Activated CD4-positive, alpha-beta T cell treated with anti-CD3 and anti-CD28 coated beads, Interleukin-2, amount 50 U/mL, for 48 hours (primary cell): ENCODE measurements at regions not wholly inside any gene's neighbourhood (a gene's known extent, or its start where the extent isn't known, plus 50 kb on each side); places are given as distances from the start of the nearest gene placed in this dataset.
"Not testable (repeated sequence)": the region's sequence is repeated elsewhere in the genome, so short reads cannot be mapped to it uniquely, and the experiment has no call there.

Source experiments
- DNase-seq, 2 experiments: peaks; one replicate each; pipeline ENCODE4 v3.0.0-alpha.2; 2020

GRCh38 chrX:139198936-139199335, 331.6 kb upstream of the F9 start:
- no peak for DNase-seq

- DNase-seq, result no peak
Measured at GRCh38 chrX:139196890-139197289, 333.6 kb upstream of the F9 start.

- DNase-seq, result no peak
Measured at GRCh38 chrX:139194571-139195280, 335.8 kb upstream of the F9 start.

DNA sequence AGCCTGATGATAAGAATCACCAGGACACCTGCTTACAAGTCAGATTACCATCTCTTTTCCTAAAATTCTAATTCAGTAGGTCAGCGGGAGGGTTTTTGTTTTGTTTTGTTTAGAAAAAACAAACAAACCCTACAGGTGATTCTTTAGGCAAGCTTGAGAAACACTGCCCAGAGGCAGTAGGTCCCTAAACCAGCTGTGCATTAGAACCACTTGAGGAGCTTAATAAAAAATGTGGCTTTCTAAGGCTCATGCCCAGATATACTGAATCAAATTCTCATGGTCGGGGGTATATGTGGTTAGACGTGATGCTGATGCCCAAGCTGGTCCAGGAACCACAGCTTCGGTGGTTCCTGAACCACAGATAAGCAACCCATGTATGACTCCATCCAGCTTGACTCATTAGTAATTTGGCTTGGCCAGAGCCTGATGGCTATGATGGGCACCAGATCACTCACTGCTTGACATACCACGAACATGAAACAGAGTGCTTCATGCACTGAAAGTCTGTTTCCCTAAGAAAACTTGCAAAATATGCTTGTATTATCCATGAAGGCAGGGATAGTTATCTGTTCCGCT, 338.1 kb upstream of the F9 start:
- DNase-seq, result no peak

DNA sequence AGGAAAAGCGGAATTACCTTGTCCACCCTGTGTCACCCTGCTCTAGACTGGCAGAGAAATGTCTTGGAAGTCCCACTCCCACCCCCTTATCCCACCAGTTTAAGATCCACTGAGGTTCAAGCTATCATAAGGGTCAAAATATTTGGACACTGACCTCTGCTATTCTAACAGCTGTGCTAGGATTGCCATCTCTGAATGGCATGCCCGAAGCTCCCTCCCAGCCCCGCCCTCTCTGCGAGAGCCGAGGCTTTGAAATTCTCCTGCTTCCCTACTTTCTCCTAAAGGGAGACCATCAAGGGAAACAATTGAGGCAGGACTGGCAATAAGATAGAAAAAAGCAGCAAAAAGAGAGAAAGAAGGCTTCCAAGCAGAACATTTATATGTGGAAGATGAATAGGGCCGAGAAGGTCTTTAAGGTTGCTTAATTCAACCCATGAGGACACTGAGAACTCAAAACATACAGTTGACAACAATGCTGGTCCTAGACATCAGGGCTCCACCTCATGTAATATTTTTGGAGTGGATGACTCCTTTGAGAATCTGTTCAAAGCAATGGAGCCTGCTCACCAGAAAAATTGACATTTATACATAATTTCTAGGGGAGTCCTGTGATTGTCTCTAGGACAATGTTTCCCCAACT, 338.7 kb upstream of the F9 start:
- no peak for DNase-seq

GRCh38 chrX:139191286-139191685, 339.3 kb upstream of the F9 start:
- no peak for DNase-seq

DNA sequence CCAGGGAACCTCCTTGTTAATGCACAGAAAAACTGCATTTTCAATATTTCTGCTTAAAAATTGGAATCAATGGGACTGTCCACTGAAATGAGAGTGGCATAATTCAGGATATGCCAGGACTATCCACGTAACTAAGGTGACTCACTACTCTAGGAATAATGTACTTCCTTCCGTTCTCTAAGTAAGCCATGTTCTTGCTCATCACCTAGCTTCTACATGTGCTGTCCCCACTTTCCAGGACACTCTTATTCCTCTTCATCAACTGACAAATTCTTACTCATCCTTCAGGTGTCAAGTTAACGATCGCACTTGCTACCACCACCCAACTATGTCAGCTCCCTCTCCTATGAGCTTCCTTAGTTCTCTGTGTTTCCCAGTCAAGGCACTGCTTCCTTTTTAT, 342.8 kb upstream of the F9 start:
- DNase-seq, result no peak

GRCh38 chrX:139186991-139187390, 343.5 kb upstream of the F9 start:
- DNase-seq, result no peak

- no peak for DNase-seq
Measured at GRCh38 chrX:139179592-139179991, 350.9 kb upstream of the F9 start.

DNA sequence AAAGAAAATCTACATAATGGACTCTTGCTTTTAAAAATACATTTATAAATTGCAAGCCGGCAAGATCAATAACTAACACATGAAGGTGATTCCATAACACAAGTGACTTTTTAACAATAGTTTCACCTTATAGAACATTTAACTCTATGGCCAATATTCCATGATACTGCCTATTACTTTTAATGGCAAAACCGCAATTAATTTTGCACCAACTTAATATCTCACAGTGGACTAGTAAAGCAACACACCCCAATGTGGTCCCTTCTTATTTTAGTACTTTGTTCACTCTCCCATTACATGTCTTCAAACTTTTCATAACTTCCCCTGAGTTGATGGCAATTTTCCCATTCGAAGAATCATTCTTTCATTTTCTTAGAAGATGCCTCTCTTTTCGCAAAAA, 351.6 kb upstream of the F9 start:
- no peak for DNase-seq

GRCh38 chrX:139172731-139173130, 357.8 kb upstream of the F9 start:
- DNase-seq, result no peak

DNA sequence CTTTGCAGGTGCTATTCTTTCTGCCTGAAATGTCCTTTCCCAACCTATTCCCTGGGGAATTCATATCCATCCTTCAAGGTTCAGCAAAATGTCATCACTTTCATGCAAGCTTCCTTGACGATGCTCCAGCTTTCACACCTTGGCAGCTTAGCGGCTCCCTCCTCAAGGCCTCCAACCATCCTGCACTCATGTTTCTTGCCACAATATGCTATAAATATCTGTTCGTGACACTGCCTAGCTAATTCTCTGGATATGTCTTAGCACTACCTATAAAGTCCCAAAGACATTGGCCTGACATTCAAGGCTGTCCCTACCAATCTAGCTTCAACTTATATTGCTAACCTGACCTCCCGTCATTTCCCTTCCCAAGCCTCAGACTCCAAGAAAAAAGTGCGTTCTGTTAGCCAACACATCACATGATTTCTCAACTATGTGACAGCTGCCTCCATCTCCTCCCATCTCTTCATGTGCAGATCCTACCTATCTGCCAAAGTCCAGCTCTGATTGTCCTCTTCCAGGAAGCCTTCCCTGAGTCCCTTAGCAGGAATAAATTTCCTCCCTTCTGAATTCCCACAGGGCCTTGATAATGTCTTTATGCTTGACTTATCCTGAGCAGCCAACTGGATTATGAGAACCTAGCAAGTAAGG, 359.9 kb upstream of the F9 start:
- no peak for DNase-seq

DNA sequence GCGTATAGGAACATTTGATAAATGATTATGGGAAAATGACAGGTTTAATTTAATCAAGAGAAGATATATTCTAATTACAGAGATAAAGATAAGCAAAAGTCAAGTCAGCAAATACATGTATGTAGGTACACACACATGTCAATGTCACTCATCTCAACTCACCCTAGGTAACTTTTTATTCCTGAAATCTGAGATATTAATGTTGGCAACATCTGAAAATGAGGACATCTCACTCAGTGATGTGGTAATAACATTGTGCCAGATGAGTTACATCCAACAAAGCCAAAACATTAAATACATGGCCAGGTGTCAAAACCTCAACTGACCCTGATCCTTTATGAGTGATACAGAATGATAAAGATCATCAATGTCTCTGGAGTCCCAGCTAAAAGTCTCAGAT, 363.3 kb upstream of the F9 start:
- DNase-seq, result no peak

- no peak for DNase-seq
Measured at GRCh38 chrX:139158256-139158655, 372.3 kb upstream of the F9 start.

- DNase-seq, result no peak
Measured at GRCh38 chrX:139156356-139156755, 374.2 kb upstream of the F9 start.

DNA sequence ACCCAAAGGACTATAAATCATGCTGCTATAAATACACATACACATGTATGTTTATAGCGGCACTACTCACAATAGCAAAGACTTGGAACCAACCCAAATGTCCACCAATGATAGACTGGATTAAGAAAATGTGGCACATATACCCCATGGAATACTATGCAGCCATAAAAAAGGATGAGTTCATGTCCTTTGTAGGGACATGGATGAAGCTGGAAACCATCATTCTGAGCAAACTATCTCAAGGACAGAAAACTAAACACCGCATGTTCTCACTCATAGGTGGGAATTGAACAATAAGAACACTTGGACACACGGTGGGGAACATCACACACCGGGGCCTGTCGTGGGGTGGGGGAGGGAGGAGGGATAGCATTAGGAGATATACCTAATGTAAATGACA, 383.9 kb upstream of the F9 start:
- DNase-seq, result not testable (repeated sequence)

DNA sequence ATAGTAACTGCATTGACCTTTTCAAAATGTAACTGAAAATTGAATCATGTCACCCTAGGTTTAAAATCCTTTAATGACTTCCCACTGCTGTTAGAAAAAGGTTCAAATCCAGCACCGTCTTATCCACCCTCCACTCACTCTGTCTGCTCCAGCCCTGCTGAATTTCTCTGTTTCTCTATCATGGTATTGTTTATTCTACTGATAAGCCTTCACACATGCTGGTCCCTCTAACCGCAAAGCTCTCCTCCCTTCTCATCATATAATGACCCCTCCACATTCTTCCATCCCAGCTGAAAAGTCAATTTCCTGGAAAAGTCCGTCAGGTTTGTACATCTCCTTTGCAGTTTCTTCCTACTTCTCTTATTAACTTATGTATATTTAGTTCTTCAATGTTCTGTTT, 389.2 kb upstream of the F9 start:
- DNase-seq, result no peak

- DNase-seq, result no peak
Measured at GRCh38 chrX:139134316-139134715, 396.2 kb upstream of the F9 start.

- DNase-seq, result peak; percentile 1 to 3
Measured at GRCh38 chrX:139126493-139126892, 404.0 kb upstream of the F9 start.

GRCh38 chrX:139125916-139126315, 404.6 kb upstream of the F9 start:
- no peak for DNase-seq

DNA sequence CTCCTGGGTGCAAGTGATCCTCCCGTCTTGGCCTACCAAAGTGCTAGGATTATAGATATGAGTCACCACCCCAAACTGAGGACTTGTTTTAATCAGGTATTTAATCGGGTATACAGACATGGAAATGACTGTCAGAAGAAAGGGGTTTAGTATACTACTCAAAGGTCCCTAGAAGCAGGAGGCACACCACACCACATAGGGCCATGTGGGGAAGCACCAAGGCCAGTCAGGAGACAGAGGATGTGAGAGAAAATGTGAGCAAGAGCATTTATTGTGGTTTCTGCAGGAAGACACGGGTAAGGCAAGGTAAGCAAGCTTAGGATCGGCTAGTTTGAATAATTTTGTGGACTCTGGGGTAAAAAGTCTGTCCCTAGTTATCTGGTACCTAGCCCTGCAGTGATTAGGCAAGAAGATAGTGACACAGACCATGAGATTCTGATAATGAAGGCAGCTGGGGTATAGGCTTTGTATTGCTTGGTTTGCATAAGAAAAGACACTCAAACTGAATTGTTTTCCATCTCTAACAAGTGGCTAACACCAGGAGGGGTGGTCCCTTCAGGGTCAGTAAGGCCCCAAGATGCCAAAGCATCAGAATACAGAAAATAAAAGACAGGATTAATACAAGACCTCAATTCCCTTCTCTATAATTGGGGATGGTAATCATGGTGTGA, 408.8 kb upstream of the F9 start:
- no peak for DNase-seq

DNA sequence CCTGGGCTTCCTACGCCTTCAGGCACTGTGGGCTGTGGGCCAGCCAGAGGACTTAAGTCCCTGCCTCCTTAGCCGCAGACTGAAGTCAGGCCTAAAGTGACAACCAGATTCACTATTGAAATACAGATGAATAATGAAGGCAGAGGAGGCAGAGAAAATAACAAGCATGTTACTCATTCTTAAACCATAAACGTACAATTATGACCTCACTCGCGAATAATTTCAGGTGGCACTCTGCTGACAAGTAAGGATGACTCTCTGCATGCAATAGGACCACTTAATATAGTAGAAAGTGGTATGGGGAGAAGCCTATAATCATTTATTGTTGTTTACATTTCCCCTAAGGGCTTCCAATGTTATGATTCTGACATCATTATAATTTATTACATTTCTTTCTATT, 409.2 kb upstream of the FGF13 start:
- no peak for DNase-seq

- no peak for DNase-seq
Measured at GRCh38 chrX:139113708-139114107, 402.2 kb upstream of the FGF13 start.

DNA sequence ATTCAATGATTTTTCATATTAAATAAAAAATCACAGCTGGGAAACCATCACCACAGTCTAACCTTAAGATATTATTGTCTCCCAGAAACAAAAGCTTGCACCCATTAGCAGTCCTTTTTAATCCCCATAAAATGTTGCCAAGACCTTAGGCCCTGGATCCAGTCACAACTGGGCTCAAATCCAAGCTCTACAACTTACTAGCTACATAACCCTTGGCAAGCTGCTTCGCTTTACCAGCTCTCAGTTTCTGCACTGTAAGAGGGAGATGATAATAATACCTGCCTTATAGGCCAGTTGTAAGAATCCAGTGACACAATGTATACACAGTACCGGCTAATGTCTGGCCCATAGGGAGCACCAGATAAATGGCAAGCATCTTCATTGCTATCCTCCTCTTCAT, 400.9 kb upstream of the FGF13 start:
- no peak for DNase-seq
